GM18861 (cell line): ENCODE measurements at regions not wholly inside any gene's neighbourhood (a gene's known extent, or its start where the extent isn't known, plus 50 kb on each side); places are given as distances from the start of the nearest gene placed in this dataset.

Experiments used
- ATAC-seq: cut with Tn5 transposase; IDR thresholded peaks from one replicate; pipeline ENCODE4 v1.9.1; 2021; ENCODE audit not compliant: unreplicated experiment

GRCh38 chrX:11952176-11952720, 186.0 kb upstream of the FRMPD4 start:
- no peak for ATAC-seq

- no peak for ATAC-seq
Observed at GRCh38 chrX:11953615-11954014, 184.7 kb upstream of the FRMPD4 start.

GRCh38 chrX:11954176-11954575, 184.1 kb upstream of the FRMPD4 start:
- no peak for ATAC-seq

- ATAC-seq, result no peak
Observed at GRCh38 chrX:11960031-11960430, 178.2 kb upstream of the FRMPD4 start.

GRCh38 chrX:11965436-11965835, 172.8 kb upstream of the FRMPD4 start:
- ATAC-seq, result no peak

GRCh38 chrX:11967986-11968869, 170.0 kb upstream of the FRMPD4 start:
- no peak for ATAC-seq

- no peak for ATAC-seq
Observed at GRCh38 chrX:11968991-11969390, 169.3 kb upstream of the FRMPD4 start.

GRCh38 chrX:11970578-11971359, 167.5 kb upstream of the FRMPD4 start:
- no peak for ATAC-seq

GRCh38 chrX:11976663-11977062, 161.6 kb upstream of the FRMPD4 start:
- ATAC-seq, result no peak

- no peak for ATAC-seq
Observed at GRCh38 chrX:11992271-11992670, 146.0 kb upstream of the FRMPD4 start.

GRCh38 chrX:11995146-11995545, 143.1 kb upstream of the FRMPD4 start:
- ATAC-seq, result no peak

- ATAC-seq, result no peak
Observed at GRCh38 chrX:11996810-11997209, 141.5 kb upstream of the FRMPD4 start.

GRCh38 chrX:11998944-11999343, 139.3 kb upstream of the FRMPD4 start:
- ATAC-seq, result no peak

- no peak for ATAC-seq
Observed at GRCh38 chrX:12002876-12003275, 135.4 kb upstream of the FRMPD4 start.

GRCh38 chrX:12007881-12008280, 130.4 kb upstream of the FRMPD4 start:
- no peak for ATAC-seq

GRCh38 chrX:12010436-12010835, 127.8 kb upstream of the FRMPD4 start:
- no peak for ATAC-seq

- no peak for ATAC-seq
Observed at GRCh38 chrX:12011075-12011474, 127.2 kb upstream of the FRMPD4 start.

- ATAC-seq, result no peak
Observed at GRCh38 chrX:12013211-12013618, 125.1 kb upstream of the FRMPD4 start.

GRCh38 chrX:12021698-12022097, 116.6 kb upstream of the FRMPD4 start:
- no peak for ATAC-seq

- no peak for ATAC-seq
Observed at GRCh38 chrX:12026481-12026880, 111.8 kb upstream of the FRMPD4 start.

GRCh38 chrX:12032082-12032481, 106.2 kb upstream of the FRMPD4 start:
- no peak for ATAC-seq

GRCh38 chrX:12034741-12035140, 103.5 kb upstream of the FRMPD4 start:
- ATAC-seq, result no peak
